Stimulated activated naive CD8-positive, alpha-beta T cell treated with anti-CD3 and anti-CD28 coated beads, Interleukin-15, amount 100 ng/mL, for 72 hours (primary cell): ENCODE measurements at regions not wholly inside any gene's neighbourhood (a gene's known extent, or its start where the extent isn't known, plus 50 kb on each side); places are given as distances from the start of the nearest gene placed in this dataset.
"Not testable (repeated sequence)": the region's sequence is repeated elsewhere in the genome, so short reads cannot be mapped to it uniquely, and the experiment has no call there.

Source experiments
- ATAC-seq: fragments of 150-1000 bp; cut with Tn5 transposase; 2 replicates; pipeline ENCODE4 v1.10.0; 2021; ENCODE audit warnings: mild to moderate bottlenecking, moderate library complexity
- DNase-seq, 2 donors: peaks; one replicate each; pipeline ENCODE4 v3.0.0; 2021 to 2022
- H3K27ac Mint-ChIP-seq, 2 donors: one replicate each; pipeline ENCODE4 v1.8.0; 2022; ENCODE audit warnings: mild to moderate bottlenecking in 2 of 2, mixed read lengths in 2 of 2, moderate library complexity in 2 of 2
- H3K27me3 Mint-ChIP-seq: one replicate; pipeline ENCODE4 v1.8.0; 2022; ENCODE audit warnings: mixed read lengths
- H3K4me1 Mint-ChIP-seq: one replicate; pipeline ENCODE4 v1.8.0; 2022; ENCODE audit warnings: mild to moderate bottlenecking, mixed read lengths
- H3K4me3 Mint-ChIP-seq, 2 donors: one replicate each; pipeline ENCODE4 v1.8.0; 2022; ENCODE audit warnings: mild to moderate bottlenecking in 2 of 2, mixed read lengths in 2 of 2, moderate library complexity in 1 of 2
- H3K9me3 Mint-ChIP-seq, 2 donors: one replicate each; pipeline ENCODE4 v1.8.0; 2022; ENCODE audit warnings: mixed read lengths in 2 of 2

DNA sequence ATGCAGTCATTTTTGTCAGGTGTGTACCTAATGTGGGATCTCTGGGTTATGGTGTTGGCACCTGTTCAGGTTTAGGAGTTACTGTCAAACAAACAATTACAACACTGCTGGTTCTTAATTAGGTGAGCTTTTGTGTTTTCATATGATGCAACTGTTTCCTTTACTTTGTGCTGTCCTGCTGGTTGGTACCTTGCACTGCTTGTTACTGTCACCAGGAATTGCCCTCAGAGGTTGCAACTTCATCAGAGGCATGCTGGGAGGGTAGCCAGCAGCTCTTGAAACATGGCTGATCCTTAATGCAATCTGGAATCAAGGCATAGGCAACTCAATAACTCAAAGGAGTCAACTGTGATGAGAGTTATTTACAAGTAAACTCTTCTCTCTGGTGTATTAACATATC lies 400.3 kb downstream of the MIAT start:
- Mint-ChIP-seq H3K9me3 (no peaks in the 10 kb centered on the region), H3K4me3 (no peak overlapping the region), H3K4me1 (no peaks in the 10 kb centered on the region), H3K27ac (no peak overlapping the region), H3K27me3 (peaks cover 14% of the 10 kb centered on the region)
- ATAC-seq, result no peak
- no peak for DNase-seq

- no peaks in the 10 kb centered on the region for H3K4me1 Mint-ChIP-seq
- DNase-seq (no peak), ATAC-seq (no peak)
- H3K9me3 Mint-ChIP-seq, result no peaks in the 10 kb centered on the region
- H3K4me3 Mint-ChIP-seq, result no peak overlapping the region
- no peak overlapping the region for H3K27ac Mint-ChIP-seq
- H3K27me3 Mint-ChIP-seq, result peaks cover 27% of the 10 kb centered on the region
These were observed 402.8 kb downstream of the MIAT start for GRCh38 chr22:27060190-27060589.

GRCh38 chr22:27062910-27063309 lies 405.5 kb downstream of the MIAT start:
- Mint-ChIP-seq H3K4me3 (no peak overlapping the region), H3K27me3 (peaks cover 47% of the 10 kb centered on the region), H3K9me3 (no peaks in the 10 kb centered on the region), H3K27ac (no peak overlapping the region), H3K4me1 (peaks cover 3% of the 10 kb centered on the region)
- ATAC-seq (no peak), DNase-seq (no peak)

DNA sequence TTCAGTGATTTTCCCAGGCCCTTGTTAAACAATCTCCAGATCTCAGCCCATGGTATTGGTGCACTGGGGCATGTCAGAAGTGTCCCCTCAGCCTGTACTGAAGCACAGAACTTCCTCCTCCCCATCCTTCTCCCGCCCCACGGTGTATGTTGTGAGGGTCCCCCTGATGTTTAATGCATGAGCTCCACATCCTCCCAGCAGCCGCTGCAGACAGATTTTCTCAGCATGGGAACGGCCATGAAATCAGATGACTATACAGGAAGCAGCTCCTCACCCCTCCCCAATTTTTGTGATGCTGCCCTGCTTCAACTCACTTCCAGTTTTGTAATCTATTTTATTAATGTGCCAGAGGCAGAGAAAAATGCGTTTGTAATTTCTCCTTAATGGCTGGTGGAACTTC lies 406.0 kb downstream of the MIAT start:
- ATAC-seq (no peak), DNase-seq (no peak)
- Mint-ChIP-seq H3K4me3 (no peak overlapping the region), H3K4me1 (peaks cover 6% of the 10 kb centered on the region), H3K27me3 (peaks cover 50% of the 10 kb centered on the region), H3K9me3 (no peaks in the 10 kb centered on the region), H3K27ac (no peak overlapping the region)

DNA sequence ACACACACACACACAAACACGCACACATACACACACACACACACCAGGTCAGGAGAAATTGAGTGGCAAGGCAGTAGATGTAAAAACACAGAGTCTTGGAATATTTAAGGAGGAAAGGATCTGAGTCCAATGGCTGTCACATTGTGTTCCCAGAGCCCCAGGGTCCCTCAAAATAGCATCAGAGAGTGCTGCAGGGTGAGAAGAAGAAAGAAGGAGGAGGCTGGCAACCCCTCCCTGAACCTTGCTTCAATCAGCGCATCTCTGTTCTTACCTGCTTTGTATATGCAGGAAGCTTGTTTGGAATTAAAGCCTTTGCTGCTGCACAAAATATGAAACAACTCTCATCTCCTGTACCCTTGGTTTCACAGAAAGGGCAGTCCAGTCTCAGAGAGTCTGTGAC lies 406.5 kb downstream of the MIAT start:
- Mint-ChIP-seq H3K4me3 (no peak overlapping the region), H3K27ac (no peak overlapping the region), H3K4me1 (peaks cover 6% of the 10 kb centered on the region), H3K9me3 (no peaks in the 10 kb centered on the region), H3K27me3 (peaks cover 50% of the 10 kb centered on the region)
- no peak for DNase-seq
- ATAC-seq, result no peak

GRCh38 chr22:27064386-27064785 lies 407.0 kb downstream of the MIAT start:
- ATAC-seq (no peak), DNase-seq (no peak)
- H3K27me3 Mint-ChIP-seq, result peaks cover 49% of the 10 kb centered on the region
- no peak overlapping the region for H3K4me3 Mint-ChIP-seq
- no peaks in the 10 kb centered on the region for H3K9me3 Mint-ChIP-seq
- H3K4me1 Mint-ChIP-seq, result peaks cover 6% of the 10 kb centered on the region
- H3K27ac Mint-ChIP-seq, result no peak overlapping the region

DNA sequence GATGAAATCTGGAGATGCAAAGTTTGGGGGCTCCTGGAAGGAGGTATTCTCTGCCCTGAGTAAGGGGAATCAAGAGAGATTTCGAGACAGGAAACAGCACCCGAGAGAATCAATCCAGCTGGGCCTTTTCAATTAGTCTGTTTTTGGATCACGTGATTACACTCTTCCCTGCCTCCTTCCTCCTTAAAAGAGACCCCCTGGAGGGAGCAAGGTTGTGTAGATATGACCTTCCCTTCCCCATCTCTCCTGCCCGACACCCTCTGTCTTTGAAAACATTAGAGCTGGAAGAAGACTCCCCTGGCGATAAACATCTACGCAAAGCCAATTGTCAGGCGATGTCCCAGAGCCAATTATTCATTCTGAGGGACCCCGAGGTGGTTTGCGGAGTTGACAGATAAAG lies 407.9 kb downstream of the MIAT start:
- H3K9me3 Mint-ChIP-seq, result no peaks in the 10 kb centered on the region
- H3K27ac Mint-ChIP-seq, result no peak overlapping the region
- no peak for ATAC-seq
- H3K4me3 Mint-ChIP-seq, result no peak overlapping the region
- H3K4me1 Mint-ChIP-seq, result peaks cover 6% of the 10 kb centered on the region
- DNase-seq, result no peak
- peaks cover 53% of the 10 kb centered on the region for H3K27me3 Mint-ChIP-seq

GRCh38 chr22:27066856-27067255 lies 409.5 kb downstream of the MIAT start:
- DNase-seq, result no peak
- H3K27me3 Mint-ChIP-seq, result peaks cover 67% of the 10 kb centered on the region

DNA sequence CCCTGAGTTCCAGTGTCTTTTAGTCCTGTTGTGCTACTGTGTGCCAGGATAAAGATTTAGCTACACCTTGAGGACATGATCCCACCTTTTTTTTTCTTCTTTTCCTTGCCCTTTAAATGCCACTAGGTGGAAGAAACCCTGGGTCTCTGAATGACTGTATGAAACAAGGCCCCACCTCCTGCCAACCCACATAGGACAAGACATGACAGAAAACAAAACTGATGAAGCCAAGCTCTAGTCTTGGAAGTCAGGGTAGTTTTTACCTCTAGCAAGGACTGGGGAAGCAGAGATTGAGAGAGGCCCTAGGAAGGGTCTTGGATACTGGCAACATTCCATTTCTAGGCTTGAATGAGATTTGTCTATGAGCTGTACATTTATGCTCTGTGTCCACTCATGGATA lies 410.7 kb downstream of the MIAT start:
- no peak overlapping the region for H3K27ac Mint-ChIP-seq
- peak; percentile 73 for ATAC-seq
- H3K4me1 Mint-ChIP-seq, result peaks cover 6% of the 10 kb centered on the region
- no peaks in the 10 kb centered on the region for H3K9me3 Mint-ChIP-seq
- no peak for DNase-seq
- no peak overlapping the region for H3K4me3 Mint-ChIP-seq
- H3K27me3 Mint-ChIP-seq, result peaks cover 62% of the 10 kb centered on the region

More at GRCh38 chr22:27066856-27067255, 409.5 kb downstream of the MIAT start:
- no peaks in the 10 kb centered on the region for H3K9me3 Mint-ChIP-seq
- no peak overlapping the region for H3K4me3 Mint-ChIP-seq
- H3K4me1 Mint-ChIP-seq, result peaks cover 6% of the 10 kb centered on the region
- no peak for ATAC-seq
- H3K27ac Mint-ChIP-seq, result no peak overlapping the region

GRCh38 chr22:27070594-27070993 lies 413.2 kb downstream of the MIAT start:
- Mint-ChIP-seq H3K27ac (no peak overlapping the region), H3K9me3 (no peaks in the 10 kb centered on the region), H3K27me3 (peaks cover 48% of the 10 kb centered on the region), H3K4me3 (no peak overlapping the region), H3K4me1 (peaks cover 6% of the 10 kb centered on the region)
- DNase-seq (no peak), ATAC-seq (no peak)

DNA sequence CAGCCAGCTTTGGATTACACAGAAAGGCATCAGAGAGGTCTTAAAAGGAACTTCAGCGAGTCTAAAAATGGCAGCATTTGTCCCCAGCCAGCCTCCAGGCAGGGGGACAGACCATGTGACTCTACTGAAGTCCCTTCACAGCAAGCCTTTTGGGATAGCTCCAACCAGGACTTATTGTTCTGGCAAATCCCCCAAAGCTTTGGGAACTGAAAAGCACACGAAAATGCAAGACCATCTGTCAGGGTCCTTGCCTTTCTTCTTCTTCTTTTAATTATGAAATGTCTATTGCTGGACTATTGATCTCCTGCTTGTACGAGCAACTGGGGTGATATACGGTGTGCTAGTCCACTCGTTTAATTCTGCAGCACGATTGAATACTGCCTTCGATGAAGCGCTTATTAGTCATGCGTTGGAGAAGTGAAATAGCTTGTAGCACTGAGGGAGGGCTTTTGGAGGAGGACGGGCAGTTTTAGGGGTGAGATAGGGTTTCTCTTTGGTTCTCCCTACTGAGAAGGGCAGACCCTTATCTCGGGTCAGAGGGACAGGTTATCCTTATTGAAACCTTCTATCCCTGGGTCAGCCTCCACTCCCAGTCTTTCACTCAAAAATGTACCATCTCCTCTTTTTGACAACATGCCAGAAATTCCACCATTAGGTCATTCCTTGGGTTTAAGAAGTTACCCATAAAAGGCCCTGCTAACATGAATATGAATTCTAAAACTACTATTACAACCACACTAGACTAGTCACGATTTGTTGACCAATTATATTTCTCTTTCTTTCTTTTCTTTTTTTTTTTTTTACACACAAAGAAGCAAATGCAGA lies 416.4 kb downstream of the MIAT start:
- Mint-ChIP-seq H3K4me1 (no peaks in the 10 kb centered on the region), H3K27me3 (peaks cover 29% of the 10 kb centered on the region), H3K27ac (no peak overlapping the region), H3K9me3 (no peaks in the 10 kb centered on the region), H3K4me3 (no peak overlapping the region)
- no peak for ATAC-seq
- no peak for DNase-seq

- peaks cover 24% of the 10 kb centered on the region for H3K27me3 Mint-ChIP-seq
- DNase-seq (no peak), ATAC-seq (no peak)
- no peak overlapping the region for H3K27ac Mint-ChIP-seq
- no peaks in the 10 kb centered on the region for H3K4me1 Mint-ChIP-seq
- H3K4me3 Mint-ChIP-seq, result no peak overlapping the region
- no peaks in the 10 kb centered on the region for H3K9me3 Mint-ChIP-seq
These were observed 417.8 kb downstream of the MIAT start for GRCh38 chr22:27075028-27075678.

DNA sequence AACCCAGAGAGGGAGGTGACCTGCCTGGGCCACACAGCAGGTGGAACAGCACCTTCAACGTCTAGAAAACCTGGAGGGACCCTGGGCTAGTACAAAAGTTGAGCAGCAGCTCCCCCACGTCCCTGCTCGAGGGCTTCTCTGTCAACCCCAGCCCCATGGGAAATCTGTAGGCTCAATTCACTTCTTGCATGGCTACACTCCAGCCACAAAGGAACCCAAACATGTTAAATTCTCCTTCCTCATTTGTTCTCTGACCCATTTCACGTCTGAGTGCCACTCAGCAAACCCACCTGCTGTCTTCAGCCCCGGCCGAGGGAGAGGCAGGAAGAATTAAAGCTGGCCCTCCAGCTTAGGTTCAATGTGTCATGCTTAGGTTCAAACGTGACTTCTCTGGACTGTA lies 418.5 kb downstream of the MIAT start:
- Mint-ChIP-seq H3K27ac (no peak overlapping the region), H3K4me1 (no peaks in the 10 kb centered on the region), H3K9me3 (no peaks in the 10 kb centered on the region), H3K27me3 (peaks cover 24% of the 10 kb centered on the region), H3K4me3 (no peak overlapping the region)
- no peak for ATAC-seq
- DNase-seq, result no peak

- not testable (repeated sequence) for ATAC-seq, H3K27ac Mint-ChIP-seq, DNase-seq, H3K4me3 Mint-ChIP-seq, H3K4me1 Mint-ChIP-seq, H3K9me3 Mint-ChIP-seq
- peaks cover 37% of the 10 kb centered on the region for H3K27me3 Mint-ChIP-seq
These were observed 420.7 kb downstream of the MIAT start for GRCh38 chr22:27078064-27078463.

GRCh38 chr22:27080036-27080578 lies 422.7 kb downstream of the MIAT start:
- ATAC-seq (no peak), DNase-seq (no peak)
- no peak overlapping the region for H3K27ac Mint-ChIP-seq
- H3K9me3 Mint-ChIP-seq, result no peaks in the 10 kb centered on the region
- peaks cover 41% of the 10 kb centered on the region for H3K27me3 Mint-ChIP-seq
- H3K4me1 Mint-ChIP-seq, result no peaks in the 10 kb centered on the region
- H3K4me3 Mint-ChIP-seq, result no peak overlapping the region

DNA sequence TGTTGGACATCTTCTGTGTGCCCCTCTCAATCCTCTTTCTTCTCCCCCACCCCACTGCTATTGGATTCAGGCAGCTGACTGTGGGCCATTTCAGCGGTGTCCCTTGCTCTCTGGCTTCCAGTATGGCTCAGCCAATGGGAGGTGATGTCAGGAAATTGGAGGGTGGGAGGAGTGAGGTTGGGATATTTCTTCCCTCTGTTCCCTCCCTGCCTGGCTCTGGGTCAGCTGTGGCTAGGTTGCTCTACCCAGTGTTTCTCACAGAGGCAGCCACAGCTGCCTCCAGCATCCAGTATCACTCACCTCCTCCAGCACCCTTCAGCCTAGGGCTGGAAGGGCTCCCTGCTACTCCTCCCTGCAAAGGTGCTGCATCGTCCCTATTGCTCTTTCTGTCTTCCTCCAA lies 423.5 kb downstream of the MIAT start:
- no peak overlapping the region for H3K27ac Mint-ChIP-seq
- no peaks in the 10 kb centered on the region for H3K4me1 Mint-ChIP-seq
- peaks cover 49% of the 10 kb centered on the region for H3K27me3 Mint-ChIP-seq
- DNase-seq (no peak), ATAC-seq (no peak)
- no peak overlapping the region for H3K4me3 Mint-ChIP-seq
- H3K9me3 Mint-ChIP-seq, result no peaks in the 10 kb centered on the region
